ENCODE measurements at regions not wholly inside any gene's neighbourhood (a gene's known extent, or its start where the extent isn't known, plus 50 kb on each side); places are given as distances from the start of the nearest gene placed in this dataset.

DNA sequence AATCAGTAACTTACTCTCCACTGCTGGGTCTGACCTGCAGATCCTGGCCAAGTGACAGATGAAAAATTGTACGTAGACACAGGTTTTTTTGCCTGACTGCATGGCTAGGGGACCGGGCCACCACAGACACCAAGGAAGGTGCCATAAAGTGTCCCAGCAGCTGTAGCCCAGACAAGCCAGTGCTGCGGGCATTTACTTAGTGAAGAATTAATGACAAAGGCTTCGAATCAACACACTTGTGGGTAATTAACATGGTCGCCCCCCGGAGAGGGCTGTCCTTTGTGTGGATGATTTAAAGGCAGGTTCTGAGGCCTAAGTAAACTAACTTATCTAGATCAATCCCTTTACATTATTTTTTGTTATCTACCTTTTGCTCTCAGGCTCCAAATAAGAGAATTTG is 1709.1 kb upstream of the LRRTM1 start:
- no peak for TF ChIP-seq GATA2 (IDR thresholded peaks at IDR 0.05; ENCODE audit: low read depth, low read length)
- no peak for TF ChIP-seq GATA3 (IDR thresholded peaks at IDR 0.05; ENCODE audit: low read depth, low read length)

Measured in SH-SY5Y (cell line).